ENCODE measurements at regions not wholly inside any gene's neighbourhood (a gene's known extent, or its start where the extent isn't known, plus 50 kb on each side); places are given as distances from the start of the nearest gene placed in this dataset.

- Mint-ChIP-seq H3K4me3 (no peak overlapping the region), H3K4me1 (no peaks in the 10 kb centered on the region), H3K36me3 (no peaks in the 10 kb centered on the region), H3K9me3 (no peaks in the 10 kb centered on the region), H3K27me3 (no peaks in the 10 kb centered on the region), H3K27ac (no peak overlapping the region)
These were observed 120.3 kb upstream of the SLC38A4 start for GRCh38 chr12:46946137-46946536.

GRCh38 chr12:46948936-46949545 lies 123.2 kb upstream of the SLC38A4 start:
- no peaks in the 10 kb centered on the region for H3K9me3 Mint-ChIP-seq
- H3K27ac Mint-ChIP-seq, result peak overlapping the region in 1 of 3 donors; percentile 22
- H3K4me3 Mint-ChIP-seq, result no peak overlapping the region
- H3K27me3 Mint-ChIP-seq, result no peaks in the 10 kb centered on the region
- no peaks in the 10 kb centered on the region for H3K36me3 Mint-ChIP-seq
- no peaks in the 10 kb centered on the region for H3K4me1 Mint-ChIP-seq

GRCh38 chr12:46950094-46950493 lies 124.3 kb upstream of the SLC38A4 start:
- H3K27me3 Mint-ChIP-seq, result no peaks in the 10 kb centered on the region
- H3K4me3 Mint-ChIP-seq, result no peak overlapping the region
- H3K9me3 Mint-ChIP-seq, result no peaks in the 10 kb centered on the region
- H3K27ac Mint-ChIP-seq, result no peak overlapping the region
- no peaks in the 10 kb centered on the region for H3K4me1 Mint-ChIP-seq
- H3K36me3 Mint-ChIP-seq, result no peaks in the 10 kb centered on the region

GRCh38 chr12:46952880-46953483 lies 126.4 kb upstream of the PCED1B start:
- peaks cover 3% of the 10 kb centered on the region for H3K27me3 Mint-ChIP-seq
- H3K27ac Mint-ChIP-seq, result no peak overlapping the region
- H3K4me1 Mint-ChIP-seq, result no peaks in the 10 kb centered on the region

DNA sequence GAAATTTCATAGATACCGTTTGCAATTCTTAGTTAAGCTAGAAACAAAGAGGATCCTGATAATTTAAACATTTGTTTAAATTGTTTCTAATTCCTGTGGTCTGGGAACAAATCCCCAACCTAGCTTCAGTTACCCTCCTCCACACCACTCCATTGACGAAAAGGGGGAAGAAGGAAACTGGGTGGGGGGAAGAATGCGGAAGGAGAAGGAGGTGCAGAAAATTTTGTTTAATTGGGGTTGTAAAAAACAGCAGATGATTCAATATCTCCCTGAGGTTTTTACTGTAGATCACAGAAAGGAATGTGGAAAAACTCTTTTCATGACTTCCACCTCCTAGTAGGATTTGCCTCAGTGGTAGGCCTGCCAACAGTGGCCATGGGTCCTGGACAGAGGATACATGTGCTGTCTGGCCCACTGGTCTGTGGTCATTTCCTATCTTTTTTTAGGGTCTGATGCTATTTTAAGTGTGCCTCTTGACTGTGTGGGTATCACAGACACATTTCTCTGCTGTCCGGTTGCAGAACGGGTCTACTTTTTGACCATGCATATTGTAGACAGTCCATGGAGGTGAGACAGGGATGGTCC lies 122.9 kb upstream of the PCED1B start:
- peaks cover 0 to 6% (median 0%) of the 10 kb centered on the region in 3 donors for H3K9me3 Mint-ChIP-seq
- no peak overlapping the region for H3K27ac Mint-ChIP-seq
- no peaks in the 10 kb centered on the region for H3K4me1 Mint-ChIP-seq
- H3K36me3 Mint-ChIP-seq, result no peaks in the 10 kb centered on the region
- no peak overlapping the region for H3K4me3 Mint-ChIP-seq
- H3K27me3 Mint-ChIP-seq, result peaks cover 4% of the 10 kb centered on the region

More at GRCh38 chr12:46952880-46953483, 126.4 kb upstream of the PCED1B start:
- Mint-ChIP-seq H3K9me3 (peaks cover 0 to 3% (median 0%) of the 10 kb centered on the region in 3 donors), H3K36me3 (no peaks in the 10 kb centered on the region), H3K4me3 (no peak overlapping the region)

- Mint-ChIP-seq H3K4me3 (no peak overlapping the region), H3K36me3 (no peaks in the 10 kb centered on the region), H3K27me3 (peaks cover 4% of the 10 kb centered on the region)
These were observed 121.4 kb upstream of the PCED1B start for GRCh38 chr12:46958053-46958452.

DNA sequence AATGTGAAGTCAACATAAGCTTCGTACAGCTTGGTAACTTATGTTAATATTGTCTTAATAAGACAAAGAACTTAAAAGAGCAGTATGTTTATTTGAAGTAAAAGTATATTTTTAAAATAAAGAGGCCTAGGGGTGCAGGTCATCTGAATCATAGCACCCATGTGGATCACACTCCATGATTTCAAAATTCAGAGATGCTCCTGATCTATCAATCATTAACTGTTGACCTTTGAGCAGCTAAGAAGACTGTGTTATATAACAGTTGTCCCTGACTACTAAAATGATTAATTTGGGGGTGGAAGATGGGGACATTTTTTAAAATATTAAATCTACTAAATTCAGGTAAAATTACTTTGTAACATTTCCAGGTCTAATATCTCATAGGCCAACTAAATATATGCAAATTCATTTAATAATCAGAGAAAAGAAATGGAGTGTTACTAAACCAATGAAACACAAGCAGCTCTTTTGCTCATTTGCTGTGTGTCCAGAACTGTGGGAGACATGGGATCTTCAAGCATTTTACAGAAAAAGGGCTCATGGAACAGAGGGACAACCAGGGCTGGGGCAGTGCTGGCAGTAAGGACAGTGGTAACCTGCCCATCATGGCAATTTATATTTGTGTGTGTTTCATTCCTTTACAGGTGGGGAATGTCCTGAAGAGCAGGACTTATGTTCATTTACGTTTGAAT lies 120.7 kb upstream of the PCED1B start:
- peaks cover 4% of the 10 kb centered on the region for H3K27me3 Mint-ChIP-seq
- H3K27ac Mint-ChIP-seq, result no peak overlapping the region
- H3K9me3 Mint-ChIP-seq, result peaks cover 0 to 6% (median 0%) of the 10 kb centered on the region in 3 donors
- no peaks in the 10 kb centered on the region for H3K36me3 Mint-ChIP-seq
- no peaks in the 10 kb centered on the region for H3K4me1 Mint-ChIP-seq
- no peak overlapping the region for H3K4me3 Mint-ChIP-seq

More at GRCh38 chr12:46958053-46958452, 121.4 kb upstream of the PCED1B start:
- Mint-ChIP-seq H3K9me3 (peaks cover 0 to 6% (median 0%) of the 10 kb centered on the region in 3 donors), H3K27ac (no peak overlapping the region), H3K4me1 (no peaks in the 10 kb centered on the region)

GRCh38 chr12:46959502-46959901 lies 119.9 kb upstream of the PCED1B start:
- no peak overlapping the region for H3K27ac Mint-ChIP-seq
- H3K4me3 Mint-ChIP-seq, result no peak overlapping the region
- H3K4me1 Mint-ChIP-seq, result no peaks in the 10 kb centered on the region
- H3K36me3 Mint-ChIP-seq, result no peaks in the 10 kb centered on the region
- peaks cover 4% of the 10 kb centered on the region for H3K27me3 Mint-ChIP-seq
- H3K9me3 Mint-ChIP-seq, result peaks cover 0 to 6% (median 0%) of the 10 kb centered on the region in 3 donors

DNA sequence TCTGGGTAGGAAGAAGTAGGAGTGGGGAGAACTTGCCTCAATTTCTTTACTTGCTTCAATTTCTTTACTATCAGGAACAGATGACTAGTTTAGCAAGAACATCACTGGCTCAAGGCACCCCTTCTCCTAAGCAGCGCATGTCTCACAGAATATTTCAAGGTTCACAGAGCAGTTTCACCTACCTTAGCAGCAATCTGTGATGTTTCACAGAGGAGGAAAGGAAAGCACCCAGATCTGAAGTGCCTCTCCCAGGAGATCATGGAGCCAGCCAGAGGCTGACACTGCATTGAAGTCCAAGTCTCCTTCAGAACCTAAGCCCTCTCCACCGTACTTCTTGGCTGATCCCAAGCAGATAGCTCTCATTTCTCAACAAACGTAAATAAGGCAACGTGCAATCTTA lies 118.7 kb upstream of the PCED1B start:
- Mint-ChIP-seq H3K27ac (no peak overlapping the region), H3K4me3 (no peak overlapping the region), H3K9me3 (peaks cover 0 to 3% (median 0%) of the 10 kb centered on the region in 3 donors), H3K27me3 (peaks cover 4% of the 10 kb centered on the region), H3K4me1 (no peaks in the 10 kb centered on the region), H3K36me3 (no peaks in the 10 kb centered on the region)

DNA sequence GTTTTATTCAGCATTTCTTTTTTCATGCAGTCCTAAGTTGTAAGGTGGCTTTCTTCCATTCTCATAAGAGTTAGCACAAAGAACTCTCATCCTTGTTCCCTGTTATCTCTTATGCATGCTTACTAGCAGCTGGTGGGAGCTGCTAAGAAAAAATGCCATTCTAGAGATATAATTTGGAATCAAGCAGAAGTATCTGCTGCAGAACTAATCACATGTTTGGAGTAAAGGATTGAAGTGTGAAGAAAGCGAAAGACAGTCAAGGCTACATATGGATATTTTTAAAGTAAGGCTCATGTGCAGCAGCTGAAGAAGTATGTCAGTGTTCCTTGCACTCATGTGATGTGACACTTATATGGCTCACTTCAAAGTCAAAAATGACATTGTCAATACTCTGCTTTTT lies 116.2 kb upstream of the PCED1B start:
- Mint-ChIP-seq H3K4me3 (no peak overlapping the region), H3K27ac (no peak overlapping the region), H3K27me3 (peaks cover 4% of the 10 kb centered on the region), H3K4me1 (no peaks in the 10 kb centered on the region), H3K9me3 (peaks cover 0 to 3% (median 0%) of the 10 kb centered on the region in 3 donors), H3K36me3 (no peaks in the 10 kb centered on the region)

DNA sequence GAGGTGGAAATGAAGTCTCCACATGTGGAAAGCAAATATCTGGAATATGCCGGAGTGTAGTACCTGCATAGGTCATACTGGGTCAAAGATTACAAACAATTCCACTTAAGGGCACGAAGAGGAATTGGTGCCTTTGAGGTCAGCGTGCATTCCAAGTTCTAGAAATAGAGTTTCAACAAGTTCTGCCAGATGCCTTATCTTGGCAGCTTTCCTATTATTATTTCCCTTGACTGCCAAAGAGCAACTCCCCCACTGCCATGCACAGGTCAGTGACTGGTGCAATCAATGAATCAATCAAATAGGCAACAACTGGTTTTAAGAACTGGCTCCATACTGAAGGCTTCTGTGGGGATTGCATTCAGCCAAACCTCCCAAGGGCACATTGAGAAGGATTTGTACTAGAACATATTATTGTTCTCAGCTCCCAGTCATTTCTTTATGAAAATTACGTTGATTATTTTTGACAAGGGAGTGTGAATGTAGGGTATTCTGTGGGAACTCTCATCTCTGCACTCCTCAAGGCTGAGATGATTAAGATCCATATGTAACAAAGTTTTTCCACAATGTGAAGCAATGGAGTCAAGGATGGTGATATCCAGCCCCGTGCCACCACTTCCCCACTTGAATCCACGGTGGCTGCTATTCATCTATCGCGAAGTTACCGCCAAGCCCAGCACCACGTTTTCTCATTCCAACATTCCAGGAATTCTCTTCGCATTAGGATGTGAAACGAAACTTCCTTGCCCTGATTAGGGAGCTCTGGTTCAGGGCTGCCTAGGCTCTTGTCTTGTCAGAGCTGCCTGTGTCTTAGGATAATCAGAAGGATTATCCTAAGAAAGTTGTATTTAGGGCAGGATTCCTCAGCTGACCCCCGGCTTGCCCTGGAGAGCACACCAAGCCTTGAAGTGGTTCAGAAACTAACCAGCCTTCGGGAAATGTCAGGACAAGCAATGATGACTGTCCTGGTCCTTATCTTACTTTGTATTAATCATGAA lies 115.1 kb upstream of the PCED1B start:
- H3K4me3 Mint-ChIP-seq, result no peak overlapping the region
- H3K36me3 Mint-ChIP-seq, result no peaks in the 10 kb centered on the region
- H3K27ac Mint-ChIP-seq, result no peak overlapping the region
- no peaks in the 10 kb centered on the region for H3K4me1 Mint-ChIP-seq
- peaks cover 0 to 3% (median 0%) of the 10 kb centered on the region in 3 donors for H3K9me3 Mint-ChIP-seq
- peaks cover 4% of the 10 kb centered on the region for H3K27me3 Mint-ChIP-seq

DNA sequence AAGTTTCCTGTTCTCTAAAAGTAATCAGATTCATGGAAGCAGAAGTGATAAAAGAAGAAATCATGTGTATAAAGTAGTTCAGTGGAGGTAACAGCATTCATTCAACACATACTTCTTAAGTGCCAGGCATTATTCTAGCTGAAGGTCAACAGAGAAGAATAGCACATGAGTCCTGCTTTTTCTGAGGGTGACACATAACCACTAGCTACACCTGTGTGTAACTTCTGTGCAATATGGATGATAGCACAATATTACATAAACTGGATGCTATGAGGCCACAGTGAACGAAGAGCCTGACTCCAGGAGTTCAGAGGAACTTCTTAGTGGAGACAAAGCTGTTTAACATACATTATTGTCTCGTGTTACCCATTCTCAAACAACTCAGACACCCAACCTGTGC lies 114.3 kb upstream of the PCED1B start:
- Mint-ChIP-seq H3K9me3 (no peaks in the 10 kb centered on the region), H3K36me3 (peaks cover under 1% of the 10 kb centered on the region), H3K27ac (no peak overlapping the region), H3K27me3 (peaks cover 2% of the 10 kb centered on the region), H3K4me3 (no peak overlapping the region), H3K4me1 (no peaks in the 10 kb centered on the region)

- no peak overlapping the region for H3K4me3 Mint-ChIP-seq
- H3K27ac Mint-ChIP-seq, result no peak overlapping the region
- H3K9me3 Mint-ChIP-seq, result no peaks in the 10 kb centered on the region
- H3K36me3 Mint-ChIP-seq, result peaks cover 1% of the 10 kb centered on the region
- peaks cover 2% of the 10 kb centered on the region for H3K27me3 Mint-ChIP-seq
- H3K4me1 Mint-ChIP-seq, result no peaks in the 10 kb centered on the region
These were observed 113.5 kb upstream of the PCED1B start for GRCh38 chr12:46965880-46966279.

- Mint-ChIP-seq H3K9me3 (peaks cover 0 to 8% (median 5%) of the 10 kb centered on the region in 3 donors), H3K27me3 (peaks cover 15% of the 10 kb centered on the region), H3K4me3 (no peak overlapping the region), H3K27ac (no peak overlapping the region), H3K36me3 (peaks cover 1% of the 10 kb centered on the region), H3K4me1 (no peaks in the 10 kb centered on the region)
These were observed 108.8 kb upstream of the PCED1B start for GRCh38 chr12:46970636-46971035.

Data from IgD-negative memory B cell (primary cell).